Body of pancreas (tissue), 4 donors: ENCODE measurements at regions not wholly inside any gene's neighbourhood (a gene's known extent, or its start where the extent isn't known, plus 50 kb on each side); places are given as distances from the start of the nearest gene placed in this dataset.

Experiments used
- POLR2A ChIP-seq, 3 donors: fragments of 450-650 bp; IDR thresholded peaks; one replicate each; pipeline ENCODE4 v1.6.1; 2016; ENCODE audit warnings: antibody characterized with exemption in 3 of 3, mild to moderate bottlenecking in 2 of 3
- TF ChIP-seq, protein P1 (sequence below), 7 experiments: fragments of 450-650 bp in 4 of 7; fragments of 200-600 bp in 3 of 7; sonication (generic) in 3 of 7; IDR thresholded peaks; one replicate each; pipeline ENCODE4 v1.5.1; 2016 to 2019; ENCODE audit warnings: antibody characterized with exemption in 7 of 7

- no peak for TF ChIP-seq POLR2A (IDR thresholded peaks at IDR 0.05)
- TF ChIP-seq, protein P1, sequence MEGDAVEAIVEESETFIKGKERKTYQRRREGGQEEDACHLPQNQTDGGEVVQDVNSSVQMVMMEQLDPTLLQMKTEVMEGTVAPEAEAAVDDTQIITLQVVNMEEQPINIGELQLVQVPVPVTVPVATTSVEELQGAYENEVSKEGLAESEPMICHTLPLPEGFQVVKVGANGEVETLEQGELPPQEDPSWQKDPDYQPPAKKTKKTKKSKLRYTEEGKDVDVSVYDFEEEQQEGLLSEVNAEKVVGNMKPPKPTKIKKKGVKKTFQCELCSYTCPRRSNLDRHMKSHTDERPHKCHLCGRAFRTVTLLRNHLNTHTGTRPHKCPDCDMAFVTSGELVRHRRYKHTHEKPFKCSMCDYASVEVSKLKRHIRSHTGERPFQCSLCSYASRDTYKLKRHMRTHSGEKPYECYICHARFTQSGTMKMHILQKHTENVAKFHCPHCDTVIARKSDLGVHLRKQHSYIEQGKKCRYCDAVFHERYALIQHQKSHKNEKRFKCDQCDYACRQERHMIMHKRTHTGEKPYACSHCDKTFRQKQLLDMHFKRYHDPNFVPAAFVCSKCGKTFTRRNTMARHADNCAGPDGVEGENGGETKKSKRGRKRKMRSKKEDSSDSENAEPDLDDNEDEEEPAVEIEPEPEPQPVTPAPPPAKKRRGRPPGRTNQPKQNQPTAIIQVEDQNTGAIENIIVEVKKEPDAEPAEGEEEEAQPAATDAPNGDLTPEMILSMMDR (IDR thresholded peaks at IDR 0.05), result no peak
Observed at GRCh38 chr5:7000310-7000709, 287.1 kb downstream of the TENT4A start.
